HG03066 (cell line): ENCODE measurements at regions not wholly inside any gene's neighbourhood (a gene's known extent, or its start where the extent isn't known, plus 50 kb on each side); places are given as distances from the start of the nearest gene placed in this dataset.

ENCODE experiments used
- ATAC-seq: cut with Tn5 transposase; IDR thresholded peaks from one replicate; pipeline ENCODE4 v1.9.1; 2021; ENCODE audit warnings: low read depth; ENCODE audit not compliant: unreplicated experiment

GRCh38 chr2:176534798-176535466 is 265.7 kb downstream of the MTX2 start:
- no peak for ATAC-seq

DNA sequence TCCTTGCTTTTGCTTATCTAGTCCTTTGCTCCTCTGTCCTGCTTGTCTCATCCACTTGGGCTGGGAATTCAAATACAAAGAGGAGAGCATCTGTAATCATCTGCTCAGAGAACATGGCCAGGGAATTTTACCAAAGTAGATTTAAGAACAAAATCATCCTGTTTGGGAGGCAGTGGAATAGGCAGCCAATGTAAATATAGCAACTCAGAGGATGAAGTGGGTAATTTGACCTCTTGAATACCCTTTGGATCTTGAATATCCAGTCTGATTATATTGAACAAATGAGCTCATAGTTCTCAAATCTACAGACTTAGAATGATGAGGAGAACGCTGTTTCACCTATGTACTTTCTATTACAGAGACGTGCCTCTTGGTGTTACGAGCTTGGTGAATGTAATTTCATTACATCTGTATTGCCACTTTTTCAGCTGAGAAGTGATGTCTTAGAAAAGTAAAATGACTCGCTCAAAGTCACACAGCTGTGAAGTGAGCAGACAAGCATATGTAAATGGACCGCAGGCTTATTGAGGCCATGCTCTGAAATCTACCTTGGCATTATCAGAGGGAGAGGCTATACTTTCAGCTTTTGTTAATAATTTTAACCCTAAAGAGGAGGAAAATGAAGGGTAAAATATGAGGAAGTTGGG is 266.3 kb downstream of the MTX2 start:
- ATAC-seq = no peak

- no peak for ATAC-seq
Observed at GRCh38 chr2:176536439-176537133, 267.3 kb downstream of the MTX2 start.

DNA sequence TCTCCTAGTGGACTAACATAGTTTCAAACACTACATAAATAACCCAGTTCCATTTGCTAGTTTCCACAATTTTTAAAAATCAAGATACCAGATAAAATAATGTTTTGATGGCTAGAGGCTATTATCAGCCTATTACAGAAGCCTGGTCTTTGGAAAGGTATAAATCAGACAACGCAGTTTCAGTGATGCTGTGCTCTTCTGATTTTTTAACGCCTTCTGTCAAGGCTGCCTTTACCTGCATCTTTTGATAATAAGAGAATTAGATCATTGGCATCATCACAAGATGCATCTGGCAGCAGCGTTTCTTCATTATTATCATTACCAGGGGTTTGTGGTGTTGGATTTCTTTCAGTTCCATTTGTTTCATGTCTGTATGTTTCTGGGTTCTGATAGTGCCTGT is 268.7 kb downstream of the MTX2 start:
- ATAC-seq = no peak

- no peak for ATAC-seq
Observed at GRCh38 chr2:176540995-176541394, 271.8 kb downstream of the MTX2 start.

DNA sequence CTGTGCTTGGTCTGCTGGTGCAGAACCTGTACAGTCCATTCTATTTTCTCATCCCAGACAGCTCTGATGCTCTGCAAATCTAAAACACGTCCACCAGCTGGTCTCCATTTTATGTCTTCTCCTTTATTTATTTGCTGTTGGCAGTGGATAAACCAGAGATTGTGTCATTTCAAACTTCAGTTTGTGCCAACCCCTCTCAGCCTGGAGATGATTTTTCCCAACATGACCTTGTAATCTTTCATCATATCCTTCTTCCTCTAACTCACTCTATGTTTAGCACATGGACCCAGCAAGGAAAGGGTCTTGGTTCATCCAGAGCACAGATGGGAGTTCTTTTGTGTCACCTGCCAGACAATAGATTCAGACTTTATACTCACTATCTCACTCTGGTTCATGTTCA is 273.2 kb downstream of the MTX2 start:
- ATAC-seq = no peak

DNA sequence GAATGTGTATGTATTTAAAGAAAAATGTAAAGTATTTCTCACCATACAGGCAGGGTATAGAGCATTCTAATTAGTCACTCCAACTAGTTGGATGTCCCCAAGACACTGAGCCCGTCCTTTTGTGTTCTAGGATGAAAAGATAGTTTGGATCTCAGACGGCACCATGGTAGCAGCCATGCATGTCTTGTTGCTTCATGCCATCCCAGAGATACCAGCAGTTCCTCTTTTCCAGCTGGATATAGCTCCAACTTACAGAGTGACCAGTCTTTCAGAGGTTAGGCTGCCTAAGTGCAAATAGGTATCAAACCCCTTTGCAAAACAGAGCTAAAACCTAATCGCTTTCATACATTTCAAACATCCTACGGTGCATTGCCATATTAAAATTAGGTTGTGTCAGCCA is 275.3 kb downstream of the MTX2 start:
- ATAC-seq = no peak

DNA sequence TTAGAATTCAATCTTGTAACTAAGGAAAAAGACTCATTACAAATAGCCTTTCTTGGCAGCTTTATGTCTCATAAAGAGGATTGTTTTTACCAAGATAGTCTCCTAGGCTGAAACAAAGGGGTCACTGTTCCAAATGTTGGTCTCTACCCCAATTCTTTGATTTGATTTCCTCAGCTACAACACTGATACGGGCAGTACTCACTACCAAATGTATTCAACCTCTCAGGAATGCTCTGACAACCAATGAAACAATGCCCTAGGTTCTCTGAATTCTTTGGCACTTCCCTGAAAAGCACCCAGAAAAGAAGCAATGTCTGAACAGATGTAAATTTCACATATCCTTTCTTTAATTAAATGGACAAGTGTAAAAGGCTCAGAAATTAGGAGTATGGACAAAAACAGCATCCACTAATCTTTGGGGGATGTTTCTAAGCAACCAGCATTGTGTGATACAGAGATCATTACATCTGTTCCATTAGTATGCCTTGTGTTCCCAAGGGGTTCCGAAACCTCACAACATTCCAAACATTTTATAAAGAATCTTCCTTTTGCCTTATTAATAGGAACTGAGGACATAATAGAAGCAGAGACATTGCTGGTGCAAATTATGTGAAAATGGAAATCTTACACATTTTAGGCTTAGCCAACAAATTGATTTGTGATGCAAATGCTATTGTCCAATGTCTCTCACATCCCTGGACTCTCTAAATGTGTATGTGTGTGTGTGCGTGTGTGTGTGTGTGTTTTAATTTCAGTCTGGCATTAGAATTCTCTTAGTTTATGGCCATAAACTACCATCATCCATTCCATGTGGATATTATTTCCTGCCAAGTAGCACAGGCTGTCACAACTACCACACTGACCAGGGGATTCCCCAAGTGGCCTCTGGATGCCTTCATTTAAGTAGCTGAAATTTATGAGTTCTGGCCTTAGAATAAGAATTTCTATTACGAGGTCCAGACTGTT is 276.0 kb downstream of the MTX2 start:
- ATAC-seq = no peak

GRCh38 chr2:176546550-176546949 is 277.3 kb downstream of the MTX2 start:
- no peak for ATAC-seq

DNA sequence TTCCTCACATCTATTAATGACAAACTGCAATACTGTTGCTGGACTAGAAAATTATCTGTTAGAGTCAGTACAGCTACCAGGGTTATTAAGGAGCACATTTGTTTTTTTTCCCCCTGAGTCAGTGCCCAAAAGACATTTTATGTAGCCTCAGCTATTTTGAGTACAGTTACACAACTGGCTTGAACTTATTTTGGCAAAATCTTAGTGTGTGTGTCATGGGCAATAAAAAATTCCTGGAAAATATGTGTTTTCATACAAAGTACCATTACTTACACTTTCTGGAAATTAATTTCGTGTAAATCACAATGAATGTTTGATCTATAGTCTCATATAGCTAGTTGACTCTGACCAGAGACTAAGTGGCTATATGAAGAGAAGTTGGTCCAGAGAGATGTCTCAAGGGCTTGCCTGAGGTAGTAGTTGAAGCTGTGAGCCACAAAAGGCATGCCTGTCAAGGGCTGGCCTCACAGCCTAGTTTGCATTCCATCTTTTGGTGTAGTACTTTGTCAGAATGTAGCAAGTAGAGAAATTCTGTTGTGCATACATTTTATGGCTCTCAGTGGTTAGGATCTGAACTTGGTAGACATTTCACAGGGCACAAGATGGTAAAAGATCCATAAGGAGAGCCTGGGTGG is 283.4 kb downstream of the MTX2 start:
- no peak for ATAC-seq

DNA sequence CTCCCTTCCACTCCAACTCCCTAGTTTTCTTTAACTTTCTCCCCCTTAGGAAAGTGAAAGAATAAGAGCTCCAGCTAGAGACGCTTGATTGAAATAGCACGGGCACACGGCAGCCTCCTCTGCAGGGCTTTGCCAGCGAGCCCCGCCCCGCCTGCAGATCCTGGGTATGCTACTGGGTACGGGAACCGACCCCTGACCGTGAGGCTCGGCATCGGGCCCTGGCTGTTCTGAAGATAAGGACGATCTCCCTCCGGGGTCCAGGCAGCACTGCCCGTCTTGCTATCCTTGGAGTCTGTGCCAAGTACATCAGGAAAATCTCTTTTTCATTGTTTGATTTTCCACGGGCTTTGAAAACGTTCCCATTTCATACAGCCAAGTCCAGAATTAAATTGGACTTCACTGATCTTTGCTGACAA is 284.5 kb downstream of the MTX2 start:
- ATAC-seq = no peak

DNA sequence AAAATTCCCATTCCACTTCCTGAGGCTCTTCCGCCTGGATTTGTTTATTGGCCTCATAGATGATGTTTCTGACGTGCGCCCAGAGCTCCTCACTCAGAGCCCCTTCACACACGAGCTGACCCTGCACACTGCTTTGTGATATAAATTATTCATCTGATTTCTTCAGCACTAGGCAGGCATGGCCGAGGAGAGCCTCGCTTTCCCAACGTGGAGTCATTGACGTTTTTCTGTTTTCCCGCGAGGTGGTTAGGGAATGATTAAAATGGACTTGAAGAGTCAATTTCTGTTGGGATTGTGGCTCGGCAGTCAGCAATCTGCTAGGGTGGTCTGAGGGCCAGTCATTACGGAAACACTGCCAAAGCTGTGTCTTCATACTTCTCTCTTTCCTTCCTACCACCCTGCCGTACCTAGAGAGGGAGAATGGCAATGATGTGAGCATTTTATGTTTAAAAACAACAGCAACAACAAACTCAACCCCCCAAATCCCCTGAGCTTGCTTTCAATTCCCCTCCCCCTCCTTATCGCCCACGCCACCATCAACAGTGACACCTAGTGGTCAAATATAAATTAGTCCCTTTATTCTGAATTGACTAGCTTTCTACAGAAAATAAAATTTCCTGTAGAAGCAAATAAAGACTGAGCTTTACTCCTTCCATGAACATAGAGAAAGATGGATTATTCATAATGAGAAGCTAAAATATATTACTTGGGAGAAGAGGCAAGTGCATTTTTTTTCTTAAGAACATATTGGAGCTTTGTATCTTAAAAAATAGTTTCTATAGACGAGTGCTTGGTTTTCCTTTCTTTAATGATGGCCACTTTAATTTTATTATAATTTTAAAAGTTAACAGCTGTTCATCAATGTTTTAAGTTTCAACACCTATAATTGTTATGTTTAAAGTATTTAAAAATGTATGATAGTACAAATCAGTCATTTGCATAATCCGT is 285.1 kb downstream of the MTX2 start:
- no peak for ATAC-seq

DNA sequence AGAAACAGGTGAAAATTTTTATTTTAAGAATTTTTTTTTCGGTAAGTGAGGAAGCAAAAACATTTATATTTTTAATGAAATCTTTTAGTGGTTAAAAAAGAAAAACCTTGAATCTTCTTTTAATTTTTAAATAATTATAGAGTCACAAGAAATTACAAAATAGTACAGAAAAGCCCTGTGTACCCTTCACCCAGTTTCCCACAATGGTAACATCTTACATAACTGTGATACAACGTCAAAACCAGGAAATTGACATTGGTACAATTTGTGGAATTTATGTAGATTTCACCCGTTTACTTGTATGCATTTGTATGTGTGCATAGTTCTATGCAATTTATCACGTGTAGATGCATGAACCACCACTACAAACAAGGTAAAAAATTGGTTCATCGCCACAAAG is 285.9 kb downstream of the MTX2 start:
- no peak for ATAC-seq

GRCh38 chr2:176555781-176556180 is 286.5 kb downstream of the MTX2 start:
- no peak for ATAC-seq

DNA sequence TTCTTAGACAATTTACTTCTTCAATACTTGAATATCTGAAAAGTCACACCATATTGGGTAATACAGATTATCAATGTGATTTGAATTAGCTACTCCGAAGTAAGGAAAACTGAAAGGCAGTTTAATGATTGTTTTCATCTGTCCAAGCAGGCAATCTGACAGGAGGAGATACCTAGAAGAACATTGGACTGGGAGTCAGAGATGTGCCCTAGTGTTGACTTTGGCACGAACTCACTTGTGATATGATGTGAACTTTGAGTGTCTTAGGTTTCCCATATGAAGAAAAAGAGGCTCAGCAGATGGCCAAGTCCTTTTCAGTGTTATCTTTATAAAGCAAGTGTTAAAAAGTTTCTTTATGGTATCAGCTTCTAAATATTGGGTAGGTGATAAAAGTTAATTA is 287.1 kb downstream of the MTX2 start:
- ATAC-seq = no peak

- no peak for ATAC-seq
Observed at GRCh38 chr2:176557821-176558220, 288.6 kb downstream of the MTX2 start.

DNA sequence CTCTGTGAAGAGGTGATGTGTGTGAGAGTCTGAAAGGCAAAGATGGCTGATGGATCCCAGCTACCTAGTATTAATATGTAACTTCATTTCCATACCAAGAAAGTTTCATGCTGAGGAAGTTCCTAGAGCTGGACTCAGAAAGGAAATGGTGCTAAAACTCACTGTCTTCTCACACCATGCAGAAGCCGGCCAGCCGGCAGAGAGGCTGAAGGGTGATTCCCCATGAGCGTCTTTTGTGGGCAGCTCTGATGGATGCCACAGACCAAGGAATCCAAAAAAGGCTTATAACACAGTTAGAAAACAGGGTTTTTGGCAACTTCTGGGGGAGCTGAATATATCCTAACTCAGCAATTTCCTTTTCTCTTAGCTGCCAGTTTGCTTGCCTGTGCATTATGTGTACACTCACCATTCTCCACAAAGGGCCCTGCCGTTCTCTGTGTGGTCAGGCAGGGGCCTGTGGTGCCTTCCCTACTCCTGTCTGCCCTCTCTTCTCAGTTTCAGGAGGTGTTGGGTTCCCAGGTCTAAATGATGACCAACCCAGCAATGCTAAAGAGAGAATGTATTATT is 289.4 kb downstream of the MTX2 start:
- no peak for ATAC-seq

- no peak for ATAC-seq
Observed at GRCh38 chr2:176560296-176560695, 291.1 kb downstream of the MTX2 start.

DNA sequence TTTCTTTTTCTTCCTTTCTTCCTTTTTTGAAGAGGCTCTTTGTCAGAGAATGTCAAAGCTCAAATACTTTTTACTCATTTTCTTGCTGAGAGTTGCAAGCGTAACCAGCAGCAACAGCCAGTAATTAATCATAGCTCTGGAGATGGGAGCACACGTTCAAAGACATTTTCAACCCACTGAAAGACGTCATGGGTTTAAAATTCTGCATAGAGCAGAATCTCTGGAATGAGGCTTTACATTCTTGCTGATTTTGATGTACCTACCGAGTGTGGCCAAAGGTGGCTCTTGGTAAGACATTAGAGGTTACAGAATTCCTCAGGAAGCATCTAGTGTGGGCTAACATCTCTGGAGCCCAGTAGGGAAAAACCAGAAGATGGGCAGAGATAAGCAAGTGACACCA is 292.5 kb downstream of the MTX2 start:
- no peak for ATAC-seq
